ENCODE measurements at regions not wholly inside any gene's neighbourhood (a gene's known extent, or its start where the extent isn't known, plus 50 kb on each side); places are given as distances from the start of the nearest gene placed in this dataset.
A peak's percentile ranks its signal among the peaks of the same experiment; 100 is the strongest.
"Not testable (repeated sequence)": the region's sequence is repeated elsewhere in the genome, so short reads cannot be mapped to it uniquely, and the experiment has no call there.

- Histone ChIP-seq H3K36me3 (ENCODE audit: control insufficient read depth, insufficient read depth, low read length) (no peaks in the 10 kb centered on the region), H3K4me3 (replicated peaks in 1 of 4; ENCODE audit: control extremely low read depth in 1 of 4, insufficient read depth in 1 of 4, low read depth in 3 of 4, low read length in 4 of 4) (no peak overlapping the region), H3K9ac (ENCODE audit: insufficient read depth, low read length) (no peak overlapping the region), H3K9me3 (ENCODE audit: control insufficient read depth, insufficient read depth, low read depth, low read length) (no peaks in the 10 kb centered on the region), H3K79me2 (ENCODE audit: control insufficient read depth, insufficient read depth, low read length) (no peaks in the 10 kb centered on the region), H4K20me1 (ENCODE audit: control insufficient read depth, extremely low read depth, insufficient read depth, low read length) (no peaks in the 10 kb centered on the region), H3K27me3 (ENCODE audit: control insufficient read depth, insufficient read depth, low read length) (no peaks in the 10 kb centered on the region), H2AFZ (ENCODE audit: low read length) (no peak overlapping the region), H3K4me1 (ENCODE audit: control insufficient read depth, extremely low read depth, insufficient read depth, low read length) (no peaks in the 10 kb centered on the region), H3K27ac (ENCODE audit: insufficient read depth, low read length) (no peak overlapping the region), H3K4me2 (ENCODE audit: extremely low read depth, insufficient read depth, low read length) (no peak overlapping the region)
- DNase-seq (ENCODE audit: low read depth in 2 of 2) = no peak
- TF ChIP-seq, protein P1, sequence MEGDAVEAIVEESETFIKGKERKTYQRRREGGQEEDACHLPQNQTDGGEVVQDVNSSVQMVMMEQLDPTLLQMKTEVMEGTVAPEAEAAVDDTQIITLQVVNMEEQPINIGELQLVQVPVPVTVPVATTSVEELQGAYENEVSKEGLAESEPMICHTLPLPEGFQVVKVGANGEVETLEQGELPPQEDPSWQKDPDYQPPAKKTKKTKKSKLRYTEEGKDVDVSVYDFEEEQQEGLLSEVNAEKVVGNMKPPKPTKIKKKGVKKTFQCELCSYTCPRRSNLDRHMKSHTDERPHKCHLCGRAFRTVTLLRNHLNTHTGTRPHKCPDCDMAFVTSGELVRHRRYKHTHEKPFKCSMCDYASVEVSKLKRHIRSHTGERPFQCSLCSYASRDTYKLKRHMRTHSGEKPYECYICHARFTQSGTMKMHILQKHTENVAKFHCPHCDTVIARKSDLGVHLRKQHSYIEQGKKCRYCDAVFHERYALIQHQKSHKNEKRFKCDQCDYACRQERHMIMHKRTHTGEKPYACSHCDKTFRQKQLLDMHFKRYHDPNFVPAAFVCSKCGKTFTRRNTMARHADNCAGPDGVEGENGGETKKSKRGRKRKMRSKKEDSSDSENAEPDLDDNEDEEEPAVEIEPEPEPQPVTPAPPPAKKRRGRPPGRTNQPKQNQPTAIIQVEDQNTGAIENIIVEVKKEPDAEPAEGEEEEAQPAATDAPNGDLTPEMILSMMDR (conservative IDR thresholded peaks at IDR 0.05 in 1 of 2, IDR thresholded peaks at IDR 0.05 in 1 of 2; ENCODE audit: low read depth in 1 of 2, low read length in 2 of 2) = no peak
- no peak for TF ChIP-seq EZH2 (IDR thresholded peaks at IDR 0.05; ENCODE audit: low read length, missing control alignments)
These were observed 147.4 kb upstream of the BCHE start for GRCh38 chr3:165984589-165984988.

DNA sequence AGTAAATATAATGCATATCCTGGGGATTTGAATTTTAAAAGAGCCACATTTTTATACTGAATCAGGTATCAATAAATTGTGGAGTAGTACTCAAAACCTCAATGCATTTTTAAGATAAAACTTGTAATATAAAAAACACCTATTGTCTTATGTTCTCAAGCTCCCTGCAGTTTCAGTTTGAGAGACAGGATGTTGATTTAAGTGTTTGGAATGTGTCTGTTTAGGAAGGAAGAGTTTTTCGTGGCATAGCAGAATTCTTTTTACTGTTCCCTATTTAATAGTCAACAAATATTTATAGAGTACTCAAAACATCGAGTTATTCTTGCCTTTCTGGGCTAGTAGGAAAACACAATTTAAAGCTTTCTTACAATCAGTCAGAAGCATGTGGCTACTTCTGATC lies 146.1 kb upstream of the BCHE start:
- Histone ChIP-seq H3K9me3 (ENCODE audit: control insufficient read depth, insufficient read depth, low read depth, low read length) (no peaks in the 10 kb centered on the region), H3K4me3 (replicated peaks in 1 of 4; ENCODE audit: control extremely low read depth in 1 of 4, insufficient read depth in 1 of 4, low read depth in 3 of 4, low read length in 4 of 4) (no peak overlapping the region), H3K79me2 (ENCODE audit: control insufficient read depth, insufficient read depth, low read length) (no peaks in the 10 kb centered on the region), H3K27ac (ENCODE audit: insufficient read depth, low read length) (no peak overlapping the region), H3K4me1 (ENCODE audit: control insufficient read depth, extremely low read depth, insufficient read depth, low read length) (no peaks in the 10 kb centered on the region), H2AFZ (ENCODE audit: low read length) (no peak overlapping the region), H3K27me3 (ENCODE audit: control insufficient read depth, insufficient read depth, low read length) (no peaks in the 10 kb centered on the region), H4K20me1 (ENCODE audit: control insufficient read depth, extremely low read depth, insufficient read depth, low read length) (no peaks in the 10 kb centered on the region), H3K4me2 (ENCODE audit: extremely low read depth, insufficient read depth, low read length) (no peak overlapping the region), H3K36me3 (ENCODE audit: control insufficient read depth, insufficient read depth, low read length) (no peaks in the 10 kb centered on the region), H3K9ac (ENCODE audit: insufficient read depth, low read length) (no peak overlapping the region)
- TF ChIP-seq, protein P1 (conservative IDR thresholded peaks at IDR 0.05 in 1 of 2, IDR thresholded peaks at IDR 0.05 in 1 of 2; ENCODE audit: low read depth in 1 of 2, low read length in 2 of 2) = no peak
- peak; percentile 2 to 15 for DNase-seq (ENCODE audit: low read depth in 2 of 2)

DNA sequence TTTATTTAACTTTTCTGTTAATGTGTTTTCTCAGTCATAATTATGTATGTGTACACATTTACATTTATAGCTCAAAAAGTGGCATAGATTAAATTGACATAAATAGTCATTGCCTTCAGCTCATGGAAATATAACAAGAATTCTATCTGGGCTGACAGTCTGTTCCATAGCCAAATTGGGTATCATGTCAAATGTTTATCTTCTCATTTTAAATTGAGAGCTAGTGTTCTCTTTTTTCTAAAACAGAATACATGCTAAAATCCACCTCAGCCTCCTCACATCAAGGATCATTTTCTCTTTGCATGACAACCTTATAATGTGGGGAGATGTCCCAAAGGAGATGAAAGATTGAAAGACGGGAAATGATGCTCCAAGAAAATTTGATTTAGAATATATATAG lies 144.1 kb upstream of the BCHE start:
- DNase-seq (ENCODE audit: low read depth in 2 of 2) = no peak
- H2AFZ ChIP-seq (ENCODE audit: low read length) = no peak overlapping the region
- no peaks in the 10 kb centered on the region for H3K9me3 ChIP-seq (ENCODE audit: control insufficient read depth, insufficient read depth, low read depth, low read length)
- H3K9ac ChIP-seq (ENCODE audit: insufficient read depth, low read length) = no peak overlapping the region
- H3K4me1 ChIP-seq (ENCODE audit: control insufficient read depth, extremely low read depth, insufficient read depth, low read length) = no peaks in the 10 kb centered on the region
- no peaks in the 10 kb centered on the region for H3K27me3 ChIP-seq (ENCODE audit: control insufficient read depth, insufficient read depth, low read length)
- no peak overlapping the region for H3K27ac ChIP-seq (ENCODE audit: insufficient read depth, low read length)
- no peak overlapping the region for H3K4me3 ChIP-seq (replicated peaks in 1 of 4; ENCODE audit: control extremely low read depth in 1 of 4, insufficient read depth in 1 of 4, low read depth in 3 of 4, low read length in 4 of 4)
- no peaks in the 10 kb centered on the region for H4K20me1 ChIP-seq (ENCODE audit: control insufficient read depth, extremely low read depth, insufficient read depth, low read length)
- no peak overlapping the region for H3K4me2 ChIP-seq (ENCODE audit: extremely low read depth, insufficient read depth, low read length)
- no peaks in the 10 kb centered on the region for H3K79me2 ChIP-seq (ENCODE audit: control insufficient read depth, insufficient read depth, low read length)
- TF ChIP-seq, protein P1 (conservative IDR thresholded peaks at IDR 0.05 in 1 of 2, IDR thresholded peaks at IDR 0.05 in 1 of 2; ENCODE audit: low read depth in 1 of 2, low read length in 2 of 2) = no peak
- no peak for TF ChIP-seq EZH2 (IDR thresholded peaks at IDR 0.05; ENCODE audit: low read length, missing control alignments)
- H3K36me3 ChIP-seq (ENCODE audit: control insufficient read depth, insufficient read depth, low read length) = no peaks in the 10 kb centered on the region

DNA sequence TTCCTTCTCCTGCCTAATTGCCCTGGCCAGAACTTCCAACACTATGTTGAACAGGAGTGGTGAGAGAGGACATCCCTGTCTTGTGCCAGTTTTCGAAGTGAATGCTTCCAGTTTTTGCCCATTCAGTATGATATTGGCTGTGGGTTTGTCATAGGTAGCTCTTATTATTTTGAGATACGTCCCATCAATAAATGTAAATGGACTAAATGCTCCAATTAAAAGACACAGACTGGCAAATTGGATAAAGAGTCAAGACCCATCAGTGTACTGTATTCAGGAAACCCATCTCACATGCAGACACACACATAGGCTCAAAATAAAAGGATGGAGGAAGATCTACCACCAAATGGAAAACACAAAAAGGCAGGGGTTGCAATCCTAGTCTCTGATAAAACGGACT lies 123.6 kb upstream of the BCHE start:
- H2AFZ ChIP-seq (ENCODE audit: low read length); H3K9me3 ChIP-seq (ENCODE audit: control insufficient read depth, insufficient read depth, low read depth, low read length); H3K4me1 ChIP-seq (ENCODE audit: control insufficient read depth, extremely low read depth, insufficient read depth, low read length); H3K36me3 ChIP-seq (ENCODE audit: control insufficient read depth, insufficient read depth, low read length); DNase-seq (ENCODE audit: low read depth in 2 of 2); H4K20me1 ChIP-seq (ENCODE audit: control insufficient read depth, extremely low read depth, insufficient read depth, low read length); H3K4me3 ChIP-seq (replicated peaks in 1 of 4; ENCODE audit: control extremely low read depth in 1 of 4, insufficient read depth in 1 of 4, low read depth in 3 of 4, low read length in 4 of 4); H3K4me2 ChIP-seq (ENCODE audit: extremely low read depth, insufficient read depth, low read length); H3K27ac ChIP-seq (ENCODE audit: insufficient read depth, low read length); H3K79me2 ChIP-seq (ENCODE audit: control insufficient read depth, insufficient read depth, low read length); H3K9ac ChIP-seq (ENCODE audit: insufficient read depth, low read length); H3K27me3 ChIP-seq (ENCODE audit: control insufficient read depth, insufficient read depth, low read length): not testable (repeated sequence)
